Type B pancreatic cell (in vitro differentiated cells): ENCODE measurements at regions not wholly inside any gene's neighbourhood (a gene's known extent, or its start where the extent isn't known, plus 50 kb on each side); places are given as distances from the start of the nearest gene placed in this dataset.

Source experiments
- DNase-seq: peaks from one replicate; pipeline ENCODE4 v3.0.0; 2021; ENCODE audit warnings: mixed read lengths; ENCODE audit not compliant: unreplicated experiment; ENCODE audit errors: extremely low spot score
- H3K27ac Mint-ChIP-seq: 2 replicates; pipeline ENCODE4 v1.8.0; 2021; ENCODE audit warnings: mild to moderate bottlenecking, mixed read lengths
- H3K27me3 Mint-ChIP-seq: 2 replicates; pipeline ENCODE4 v1.8.0; 2021; ENCODE audit warnings: mixed read lengths
- H3K36me3 Mint-ChIP-seq: 2 replicates; pipeline ENCODE4 v1.8.0; 2021; ENCODE audit warnings: mixed read lengths
- H3K4me1 Mint-ChIP-seq: one replicate; pipeline ENCODE4 v1.8.0; 2021; ENCODE audit warnings: mixed read lengths; ENCODE audit not compliant: unreplicated experiment
- H3K4me3 Mint-ChIP-seq: 2 replicates; pipeline ENCODE4 v1.8.0; 2021; ENCODE audit warnings: mild to moderate bottlenecking, mixed read lengths
- H3K9me3 Mint-ChIP-seq: 2 replicates; pipeline ENCODE4 v1.8.0; 2021; ENCODE audit warnings: mixed read lengths
- CTCF ChIP-seq: fragments of 200-600 bp; sonication (generic); conservative IDR thresholded peaks from 2 replicates; pipeline ENCODE4 v1.5.0; 2021; ENCODE audit warnings: antibody characterized with exemption, mild to moderate bottlenecking

- TF ChIP-seq CTCF = no peak
- no peaks in the 10 kb centered on the region for H3K36me3 Mint-ChIP-seq
- no peaks in the 10 kb centered on the region for H3K9me3 Mint-ChIP-seq
- H3K4me3 Mint-ChIP-seq = peak overlapping the region; percentile 11
- DNase-seq = no peak
- peak overlapping the region; percentile 88 for H3K27ac Mint-ChIP-seq
- H3K27me3 Mint-ChIP-seq = no peaks in the 10 kb centered on the region
- H3K4me1 Mint-ChIP-seq = peaks cover 7% of the 10 kb centered on the region
Measured at GRCh38 chr18:40380686-40381439, 1574.2 kb upstream of the PIK3C3 start.

- H3K4me1 Mint-ChIP-seq = peaks cover 5% of the 10 kb centered on the region
- no peaks in the 10 kb centered on the region for H3K9me3 Mint-ChIP-seq
- H3K36me3 Mint-ChIP-seq = no peaks in the 10 kb centered on the region
- no peak overlapping the region for H3K27ac Mint-ChIP-seq
- no peaks in the 10 kb centered on the region for H3K27me3 Mint-ChIP-seq
- no peak for DNase-seq
- no peak overlapping the region for H3K4me3 Mint-ChIP-seq
- TF ChIP-seq CTCF = no peak
Measured at GRCh38 chr18:40375837-40376236, 1579.2 kb upstream of the PIK3C3 start.

GRCh38 chr18:40371673-40372072, 1583.4 kb upstream of the PIK3C3 start:
- DNase-seq = no peak

GRCh38 chr18:40367576-40367975, 1587.5 kb upstream of the PIK3C3 start:
- DNase-seq = no peak
- no peaks in the 10 kb centered on the region for H3K4me1 Mint-ChIP-seq
- H3K27me3 Mint-ChIP-seq = no peaks in the 10 kb centered on the region
- no peak overlapping the region for H3K27ac Mint-ChIP-seq
- no peak overlapping the region for H3K4me3 Mint-ChIP-seq
- H3K36me3 Mint-ChIP-seq = no peaks in the 10 kb centered on the region
- no peak for TF ChIP-seq CTCF
- H3K9me3 Mint-ChIP-seq = no peaks in the 10 kb centered on the region

More at GRCh38 chr18:40371673-40372072, 1583.4 kb upstream of the PIK3C3 start:
- no peak for TF ChIP-seq CTCF
- Mint-ChIP-seq H3K9me3 (no peaks in the 10 kb centered on the region), H3K27ac (no peak overlapping the region), H3K27me3 (no peaks in the 10 kb centered on the region), H3K4me1 (no peaks in the 10 kb centered on the region), H3K4me3 (no peak overlapping the region), H3K36me3 (no peaks in the 10 kb centered on the region)

GRCh38 chr18:40366521-40366920, 1588.5 kb upstream of the PIK3C3 start:
- Mint-ChIP-seq H3K9me3 (peaks cover 5% of the 10 kb centered on the region), H3K36me3 (no peaks in the 10 kb centered on the region), H3K4me1 (no peaks in the 10 kb centered on the region), H3K27me3 (no peaks in the 10 kb centered on the region), H3K4me3 (no peak overlapping the region), H3K27ac (no peak overlapping the region)
- DNase-seq = no peak
- no peak for TF ChIP-seq CTCF
